G401 (cell line): ENCODE measurements at regions not wholly inside any gene's neighbourhood (a gene's known extent, or its start where the extent isn't known, plus 50 kb on each side); places are given as distances from the start of the nearest gene placed in this dataset.
"Not testable (repeated sequence)": the region's sequence is repeated elsewhere in the genome, so short reads cannot be mapped to it uniquely, and the experiment has no call there.

Source experiments
- DNase-seq: peaks from one replicate; pipeline ENCODE4 v3.0.0-alpha.2; 2015; ENCODE audit warnings: low spot score
- in situ Hi-C: cut with HindIII; loops from 2 replicates; pipeline ENCODE4 v1.10.0; 2016; ENCODE audit warnings: low sequenced_read_pairs, mixed read lengths

DNA sequence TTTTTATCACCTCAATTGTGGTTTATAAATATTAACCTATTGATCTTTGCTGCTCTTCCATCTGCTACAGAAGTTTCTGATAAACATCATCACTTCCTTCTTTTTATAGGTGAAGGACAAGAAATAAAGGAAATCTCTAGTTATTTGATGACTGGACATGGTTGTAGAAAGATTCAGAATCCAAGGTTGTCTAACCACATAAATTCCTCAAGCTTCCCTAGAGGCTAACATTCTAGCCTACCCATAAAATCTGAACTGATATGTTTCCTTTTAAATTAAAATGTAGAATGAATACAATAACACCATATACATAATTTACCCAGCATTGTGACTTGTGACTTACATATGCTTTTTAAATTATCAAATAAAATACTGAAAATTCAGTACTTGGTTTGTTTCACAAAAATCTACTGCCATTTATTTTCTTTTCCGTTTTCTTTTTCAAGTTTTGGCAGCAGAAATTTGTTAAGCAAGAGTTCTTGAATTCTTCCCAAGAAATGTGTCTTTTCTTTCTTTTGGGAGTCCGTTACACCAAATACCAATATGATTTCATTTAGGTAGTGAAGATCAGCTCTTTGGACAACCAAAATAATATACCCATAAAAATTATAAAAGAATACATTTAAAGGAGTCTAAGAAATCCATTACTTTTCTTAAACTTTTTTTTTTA is 513.2 kb upstream of the ADGRL2 start:
- in situ Hi-C loops, result no loop called here
- no peak for DNase-seq

DNA sequence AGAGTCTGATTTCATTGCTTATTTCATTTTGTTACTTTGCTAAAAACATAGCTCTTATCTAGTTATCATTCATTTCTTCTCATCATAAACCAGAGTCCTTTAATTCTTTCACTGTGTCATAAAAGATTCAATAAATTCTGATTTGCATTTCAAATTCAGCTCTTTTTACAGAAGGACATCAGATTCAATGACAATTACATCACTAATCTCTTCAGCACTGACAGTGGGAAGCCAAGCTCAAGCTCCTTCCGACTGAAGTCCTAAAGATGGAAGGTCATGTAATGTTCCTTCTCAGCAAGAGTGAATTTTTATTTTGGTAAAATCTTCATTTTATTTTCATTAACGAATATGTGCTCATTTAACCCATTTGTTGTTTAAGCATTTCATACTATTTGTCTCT is 530.7 kb upstream of the ADGRL2 start:
- in situ Hi-C loops, result no loop called here
- no peak for DNase-seq

DNA sequence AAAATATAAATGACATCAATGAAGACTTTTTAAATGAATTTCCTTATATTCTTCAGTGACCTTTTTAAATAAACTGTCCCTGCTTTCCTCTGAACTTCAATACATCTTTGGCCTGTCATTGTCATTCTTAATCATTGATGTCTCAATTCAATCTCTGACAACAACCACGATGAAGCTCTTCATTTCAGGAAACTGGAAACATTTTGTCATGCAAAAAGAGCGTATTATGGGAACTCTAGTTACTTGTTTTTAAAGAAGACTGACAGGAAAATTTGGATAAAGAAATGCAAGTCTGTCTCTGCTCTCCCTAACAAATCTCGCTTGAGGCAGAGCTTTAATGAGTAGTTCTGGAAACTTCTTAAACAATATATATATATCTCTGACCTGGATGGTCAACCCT is 535.8 kb upstream of the ADGRL2 start:
- no peak for DNase-seq
- in situ Hi-C loops, result no loop called here

DNA sequence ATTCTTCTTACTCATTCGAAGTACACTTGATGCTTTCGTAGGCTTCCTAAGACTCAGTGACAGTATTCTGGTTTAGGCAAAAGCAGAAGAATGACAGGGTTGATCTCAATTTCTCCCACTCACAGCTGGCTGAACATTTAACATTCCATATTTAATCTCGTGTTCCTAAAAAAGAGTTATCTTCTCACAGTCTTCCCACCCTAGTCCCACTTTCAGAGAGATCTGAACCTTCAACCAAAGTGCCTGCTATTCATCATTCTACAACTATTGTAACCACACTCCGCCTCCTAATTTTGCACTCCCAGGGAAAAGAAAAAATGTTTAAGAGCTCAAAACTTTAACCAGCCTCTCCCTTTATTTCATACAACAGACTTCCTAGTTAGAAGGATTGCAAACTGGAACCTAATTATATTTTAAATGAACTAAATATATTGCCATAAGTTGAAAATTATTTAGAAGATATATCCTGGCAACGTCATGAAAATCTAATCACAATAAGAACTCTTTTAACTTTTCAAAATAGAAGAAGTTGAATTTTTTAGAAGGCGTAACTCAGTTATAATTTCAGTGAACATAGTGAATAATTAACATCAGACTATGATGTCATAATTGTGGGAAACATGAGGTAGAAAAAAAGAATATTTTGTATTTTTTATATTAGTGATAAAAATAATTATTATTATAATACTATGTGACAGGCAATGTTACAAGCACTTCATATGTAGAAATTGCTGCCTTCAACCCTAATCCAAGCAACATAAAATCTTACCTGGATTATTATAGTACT is 540.9 kb upstream of the ADGRL2 start:
- in situ Hi-C loops, result no loop called here
- no peak for DNase-seq

- DNase-seq, result no peak
- in situ Hi-C loops, result no loop called here
Measured at GRCh38 chr1:81254560-81254959, 546.2 kb upstream of the ADGRL2 start.

GRCh38 chr1:81254068-81254467 is 546.7 kb upstream of the ADGRL2 start:
- no peak for DNase-seq
- in situ Hi-C loops, result no loop called here

- in situ Hi-C loops, result no loop called here
- no peak for DNase-seq
Measured at GRCh38 chr1:81252471-81253151, 548.1 kb upstream of the ADGRL2 start.

DNA sequence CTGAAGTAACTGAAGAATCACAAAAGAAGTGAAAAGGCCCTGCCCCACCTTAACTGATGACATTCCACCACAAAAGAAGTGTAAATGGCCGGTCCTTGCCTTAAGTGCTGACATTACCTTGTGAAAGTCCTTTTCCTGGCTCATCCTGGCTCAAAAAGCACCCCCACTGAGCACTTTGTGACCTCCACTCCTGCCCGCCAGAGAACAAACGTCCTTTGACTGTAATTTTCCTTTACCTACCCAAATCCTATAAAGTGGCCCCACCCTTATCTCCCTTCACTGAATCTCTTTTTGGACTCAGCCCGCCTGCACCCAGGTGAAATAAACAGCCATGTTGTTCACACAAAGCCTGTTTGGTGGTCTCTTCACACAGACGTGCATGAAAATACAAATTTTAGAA is 549.9 kb upstream of the ADGRL2 start:
- DNase-seq, in situ Hi-C loops: not testable (repeated sequence)

- DNase-seq, in situ Hi-C loops: not testable (repeated sequence)
Measured at GRCh38 chr1:81245084-81245715, 555.5 kb upstream of the ADGRL2 start.

- in situ Hi-C loops, DNase-seq: not testable (repeated sequence)
Measured at GRCh38 chr1:81244612-81245011, 556.1 kb upstream of the ADGRL2 start.

- in situ Hi-C loops, result no loop called here
Measured at GRCh38 chr1:81242103-81242502, 558.6 kb upstream of the ADGRL2 start.

DNA sequence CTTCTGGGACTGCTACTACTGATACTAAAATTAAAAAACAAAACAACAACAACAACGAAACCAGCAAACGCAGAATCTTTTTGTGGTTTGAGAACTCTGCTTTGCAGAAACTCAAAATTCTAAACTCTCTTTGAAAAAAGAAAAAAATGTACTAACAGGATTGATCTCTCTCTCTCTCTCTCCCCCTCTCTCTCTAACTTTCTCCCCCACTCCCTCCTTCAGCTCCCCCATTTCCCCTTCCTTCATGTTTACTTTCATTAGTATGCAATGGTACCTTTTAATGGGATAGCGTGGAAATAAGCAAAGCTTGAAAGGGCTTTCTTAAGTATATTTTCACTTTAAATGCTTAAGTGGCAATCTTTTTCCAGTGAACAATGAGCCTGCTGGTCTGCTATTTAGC is 562.6 kb upstream of the ADGRL2 start:
- in situ Hi-C loops, result no loop called here
- DNase-seq, result no peak

More at GRCh38 chr1:81242103-81242502, 558.6 kb upstream of the ADGRL2 start:
- DNase-seq, result no peak

GRCh38 chr1:81237473-81238089 is 563.2 kb upstream of the ADGRL2 start:
- in situ Hi-C loops, result no loop called here
- DNase-seq, result no peak

GRCh38 chr1:81234237-81234636 is 566.5 kb upstream of the ADGRL2 start:
- in situ Hi-C loops, result no loop called here
- no peak for DNase-seq

DNA sequence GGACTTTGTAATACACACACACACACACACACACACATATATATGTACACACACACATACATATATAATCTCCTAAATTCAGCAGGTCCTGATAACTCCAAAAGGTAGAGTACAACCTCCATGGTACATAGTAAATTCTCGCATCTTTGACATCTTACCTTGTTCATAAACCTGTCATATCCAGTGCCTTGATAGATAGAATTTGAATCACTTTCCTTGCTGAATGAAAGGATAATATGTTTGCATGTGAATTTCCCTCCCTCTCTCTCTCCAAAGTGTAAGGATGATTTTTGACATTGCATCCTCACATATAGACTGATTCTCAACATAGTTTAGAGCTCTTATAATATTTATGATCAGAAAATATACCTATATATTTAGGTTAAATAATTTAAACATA is 567.1 kb upstream of the ADGRL2 start:
- in situ Hi-C loops, result no loop called here
- DNase-seq, result no peak

- in situ Hi-C loops, result no loop called here
- DNase-seq, result no peak
Measured at GRCh38 chr1:81232420-81232819, 568.3 kb upstream of the ADGRL2 start.

- DNase-seq, result no peak
- in situ Hi-C loops, result no loop called here
Measured at GRCh38 chr1:81231729-81232038, 569.0 kb upstream of the ADGRL2 start.

GRCh38 chr1:81230983-81231728 is 569.6 kb upstream of the ADGRL2 start:
- DNase-seq, result no peak
- in situ Hi-C loops, result no loop called here

- in situ Hi-C loops, result no loop called here
- DNase-seq, result no peak
Measured at GRCh38 chr1:81228926-81229325, 571.8 kb upstream of the ADGRL2 start.
